ENCODE measurements at regions not wholly inside any gene's neighbourhood (a gene's known extent, or its start where the extent isn't known, plus 50 kb on each side); places are given as distances from the start of the nearest gene placed in this dataset.

GRCh38 chr4:126396703-126397102 lies 1081.9 kb downstream of the FAT4 start:
- no peak for ATAC-seq
- CTCF ChIA-PET (ENCODE audit: low intra/inter-chr PET ratio, low total read pairs): no interaction called here
- FAIRE-seq: no peak

GRCh38 chr4:126404549-126404948 lies 1089.8 kb downstream of the FAT4 start:
- ChIA-PET CTCF (ENCODE audit: low intra/inter-chr PET ratio, low total read pairs) (interaction anchor here (1.6 kb wide), 1 partner anchor 1091 kb away, joined by 10 read pairs; no protein-coding TSS in a partner anchor), POLR2A (no interaction called here)
- BruUV-seq (replicated peaks): no TSS peak
- no peak for DNase-seq (ENCODE audit: low spot score)
- Histone ChIP-seq H4K20me1 (ENCODE audit: insufficient read depth, low read length) (no peaks in the 10 kb centered on the region), H3K4me2 (ENCODE audit: low read depth, low read length) (no peak overlapping the region), H3K9me3 (ENCODE audit: low read length) (no peaks in the 10 kb centered on the region), H3K4me3 (replicated peaks in 1 of 3; ENCODE audit: insufficient read depth in 1 of 3, low read depth in 2 of 3, low read length in 3 of 3) (no peak overlapping the region), H3K27ac (ENCODE audit: extremely low read length, insufficient read depth, low read length) (no peak overlapping the region), H3K36me3 (replicated peaks in 1 of 2; ENCODE audit: control insufficient read depth in 1 of 2, insufficient read depth in 2 of 2, low read length in 2 of 2) (no peaks in the 10 kb centered on the region), H3K27me3 (ENCODE audit: control insufficient read depth in 1 of 2, insufficient read depth in 2 of 2, low read length in 2 of 2) (no peaks in the 10 kb centered on the region), H3K9ac (ENCODE audit: insufficient read depth, low read depth, low read length) (no peak overlapping the region), H3K79me2 (ENCODE audit: insufficient read depth, low read length) (no peaks in the 10 kb centered on the region), H3K4me1 (ENCODE audit: insufficient read depth, low read length) (no peaks in the 10 kb centered on the region), H2AFZ (ENCODE audit: low read length) (no peak overlapping the region)
- intact Hi-C loops (cut with micrococcal nuclease; ENCODE audit: unreplicated experiment): loop anchor here (10.0 kb wide), 1 partner anchor 180 kb away; no protein-coding TSS in a partner anchor
- WGBS (ENCODE audit: low lambda C conversion rate): no CpG with 5 or more reads among the region's 1 CpG
- FAIRE-seq: no peak
- ATAC-seq: no peak
- in situ Hi-C loops (cut with HindIII; ENCODE audit: extremely low pct_ligation_motif_present, low pct_unique_long_range_greater_than_20kb): loop anchor here (10.0 kb wide), 1 partner anchor 1090 kb away; the partner anchor contains the start of gene FAT4
- no peak for TF ChIP-seq PTBP1 (IDR thresholded peaks at IDR 0.05; ENCODE audit: low read depth, low read length, poor library complexity, severe bottlenecking)
- TF ChIP-seq, protein P1, sequence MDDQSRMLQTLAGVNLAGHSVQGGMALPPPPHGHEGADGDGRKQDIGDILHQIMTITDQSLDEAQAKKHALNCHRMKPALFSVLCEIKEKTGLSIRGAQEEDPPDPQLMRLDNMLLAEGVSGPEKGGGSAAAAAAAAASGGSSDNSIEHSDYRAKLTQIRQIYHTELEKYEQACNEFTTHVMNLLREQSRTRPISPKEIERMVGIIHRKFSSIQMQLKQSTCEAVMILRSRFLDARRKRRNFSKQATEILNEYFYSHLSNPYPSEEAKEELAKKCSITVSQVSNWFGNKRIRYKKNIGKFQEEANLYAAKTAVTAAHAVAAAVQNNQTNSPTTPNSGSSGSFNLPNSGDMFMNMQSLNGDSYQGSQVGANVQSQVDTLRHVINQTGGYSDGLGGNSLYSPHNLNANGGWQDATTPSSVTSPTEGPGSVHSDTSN (CRISPR knock-in tag; IDR thresholded peaks at IDR 0.05; ENCODE audit: borderline replicate concordance): no peak

More at GRCh38 chr4:126396703-126397102, 1081.9 kb downstream of the FAT4 start:
- Histone ChIP-seq H4K20me1 (ENCODE audit: insufficient read depth, low read length) (no peaks in the 10 kb centered on the region), H3K4me1 (ENCODE audit: insufficient read depth, low read length) (no peaks in the 10 kb centered on the region), H2AFZ (ENCODE audit: low read length) (no peak overlapping the region), H3K9me3 (ENCODE audit: low read length) (no peaks in the 10 kb centered on the region), H3K27ac (ENCODE audit: extremely low read length, insufficient read depth, low read length) (no peak overlapping the region), H3K4me3 (replicated peaks in 1 of 3; ENCODE audit: insufficient read depth in 1 of 3, low read depth in 2 of 3, low read length in 3 of 3) (no peak overlapping the region), H3K79me2 (ENCODE audit: insufficient read depth, low read length) (no peaks in the 10 kb centered on the region), H3K27me3 (ENCODE audit: control insufficient read depth in 1 of 2, insufficient read depth in 2 of 2, low read length in 2 of 2) (no peaks in the 10 kb centered on the region), H3K4me2 (ENCODE audit: low read depth, low read length) (no peak overlapping the region), H3K36me3 (replicated peaks in 1 of 2; ENCODE audit: control insufficient read depth in 1 of 2, insufficient read depth in 2 of 2, low read length in 2 of 2) (no peaks in the 10 kb centered on the region), H3K9ac (ENCODE audit: insufficient read depth, low read depth, low read length) (no peak overlapping the region)
- TF ChIP-seq, protein P2, sequence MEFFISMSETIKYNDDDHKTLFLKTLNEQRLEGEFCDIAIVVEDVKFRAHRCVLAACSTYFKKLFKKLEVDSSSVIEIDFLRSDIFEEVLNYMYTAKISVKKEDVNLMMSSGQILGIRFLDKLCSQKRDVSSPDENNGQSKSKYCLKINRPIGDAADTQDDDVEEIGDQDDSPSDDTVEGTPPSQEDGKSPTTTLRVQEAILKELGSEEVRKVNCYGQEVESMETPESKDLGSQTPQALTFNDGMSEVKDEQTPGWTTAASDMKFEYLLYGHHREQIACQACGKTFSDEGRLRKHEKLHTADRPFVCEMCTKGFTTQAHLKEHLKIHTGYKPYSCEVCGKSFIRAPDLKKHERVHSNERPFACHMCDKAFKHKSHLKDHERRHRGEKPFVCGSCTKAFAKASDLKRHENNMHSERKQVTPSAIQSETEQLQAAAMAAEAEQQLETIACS (CRISPR knock-in tag; IDR thresholded peaks at IDR 0.05): no peak
- TF ChIP-seq KDM3A (CRISPR knock-in tag; IDR thresholded peaks at IDR 0.05; ENCODE audit: low read depth): no peak
- TF ChIP-seq ZBTB8A (CRISPR knock-in tag; IDR thresholded peaks at IDR 0.05; ENCODE audit: borderline replicate concordance, low read depth): no peak
- TF ChIP-seq ZNF724P (CRISPR knock-in tag; IDR thresholded peaks at IDR 0.05; ENCODE audit: borderline replicate concordance): no peak
- no peak for TF ChIP-seq ZMYM2 (CRISPR knock-in tag; IDR thresholded peaks at IDR 0.05)
- TF ChIP-seq PHF8 (CRISPR knock-in tag; IDR thresholded peaks at IDR 0.05): no peak
- no peak for TF ChIP-seq ZNF24 (IDR thresholded peaks at IDR 0.05)
- no peak for TF ChIP-seq MIER3 (CRISPR knock-in tag; IDR thresholded peaks at IDR 0.05; ENCODE audit: borderline replicate concordance)
- no peak for TF ChIP-seq ATF7-NPFF (CRISPR knock-in tag; IDR thresholded peaks at IDR 0.05; ENCODE audit: low read depth)
- DNase-seq (ENCODE audit: low spot score): no peak
- 0% methylated on average over 1 of the region's 1 CpG for WGBS (ENCODE audit: low lambda C conversion rate)
- POLR2A ChIA-PET: no interaction called here
- in situ Hi-C loops (cut with HindIII; ENCODE audit: extremely low pct_ligation_motif_present, low pct_unique_long_range_greater_than_20kb) (no loop called here), intact Hi-C loops (cut with micrococcal nuclease; ENCODE audit: unreplicated experiment) (no loop called here)
- BruUV-seq (replicated peaks): no TSS peak
